Hematopoietic multipotent progenitor cell (in vitro differentiated cells): ENCODE measurements at regions not wholly inside any gene's neighbourhood (a gene's known extent, or its start where the extent isn't known, plus 50 kb on each side); places are given as distances from the start of the nearest gene placed in this dataset.

ENCODE experiments used
- DNase-seq, 3 donors: peaks; one replicate each; pipeline ENCODE4 v3.0.0-alpha.2; 2011 to 2015; ENCODE audit warnings: low read depth in 2 of 3, low spot score in 2 of 3

DNA sequence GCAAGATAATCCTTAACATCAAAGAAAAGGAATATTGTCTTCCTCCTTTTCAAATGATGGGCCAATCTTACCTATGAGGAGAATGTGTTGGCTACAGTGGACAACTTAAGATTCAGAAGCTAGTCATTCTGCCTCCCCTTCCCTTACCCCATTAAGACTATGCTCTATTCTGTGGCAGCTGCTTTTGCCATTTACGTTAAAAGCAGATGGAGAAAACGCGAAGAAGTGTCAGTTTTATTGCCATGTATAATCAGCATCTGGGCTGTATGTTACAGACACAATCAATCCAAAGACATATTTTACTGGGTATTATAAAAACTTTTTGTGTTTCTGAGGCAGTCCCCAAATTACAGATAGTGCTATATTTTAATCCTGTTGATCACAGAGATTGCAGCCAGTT lies 196.1 kb upstream of the PACRGL start:
- DNase-seq = no peak

DNA sequence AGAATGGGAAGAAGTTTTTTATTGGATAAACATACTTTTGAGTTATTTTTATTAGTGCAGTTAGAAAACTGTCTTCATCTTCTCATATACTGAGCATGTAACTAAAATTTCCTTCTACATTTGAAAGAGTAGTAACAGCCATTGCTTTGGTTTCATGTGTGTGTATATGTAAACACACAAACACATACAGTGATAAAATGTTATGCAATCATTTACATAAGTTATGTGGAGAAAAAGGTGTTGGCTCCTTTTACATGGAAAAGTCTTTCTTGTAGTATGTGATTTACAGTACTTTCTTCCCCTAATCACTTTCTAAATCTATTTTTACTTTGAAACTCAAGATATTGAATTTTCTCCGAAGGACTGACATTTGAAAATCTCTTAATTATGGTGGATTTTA lies 194.3 kb upstream of the PACRGL start:
- no peak for DNase-seq

DNA sequence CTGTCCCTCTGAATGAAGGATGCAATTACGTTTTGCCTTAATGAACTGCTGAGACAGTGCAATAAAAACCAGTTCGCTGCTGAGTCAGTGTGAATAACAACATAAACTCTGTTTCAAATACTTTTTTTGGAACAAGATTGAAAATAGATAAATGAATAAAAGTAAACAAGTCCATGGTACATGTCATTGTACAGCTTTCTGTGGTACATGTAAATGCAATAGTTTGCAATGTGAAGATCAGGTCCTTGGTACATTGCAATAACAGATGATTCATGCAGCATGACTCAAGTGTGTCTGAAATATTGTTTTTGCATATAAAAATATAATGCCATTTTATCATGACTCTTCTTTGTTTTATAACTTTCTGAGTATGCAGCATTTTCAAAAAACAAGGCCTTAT lies 193.4 kb upstream of the PACRGL start:
- DNase-seq = no peak

DNA sequence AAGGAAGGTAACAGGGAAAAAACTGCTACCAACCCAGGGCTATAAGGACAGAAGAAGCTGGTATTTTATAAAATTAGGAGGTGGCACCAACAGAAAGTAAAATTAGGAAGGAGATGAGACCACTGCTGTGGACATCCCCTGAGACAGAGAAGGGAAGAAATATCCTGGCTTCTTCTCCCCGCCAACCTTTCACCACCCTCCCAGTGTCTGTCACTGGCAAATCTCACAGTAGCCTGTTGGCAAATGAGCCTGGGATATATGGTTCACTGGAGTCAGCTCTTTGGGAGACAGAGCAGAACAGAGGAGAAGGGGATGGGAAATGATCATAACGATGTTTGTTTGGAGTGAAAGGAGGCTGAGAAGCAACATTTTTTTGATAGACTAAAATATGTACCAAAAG lies 190.9 kb upstream of the PACRGL start:
- DNase-seq = no peak

DNA sequence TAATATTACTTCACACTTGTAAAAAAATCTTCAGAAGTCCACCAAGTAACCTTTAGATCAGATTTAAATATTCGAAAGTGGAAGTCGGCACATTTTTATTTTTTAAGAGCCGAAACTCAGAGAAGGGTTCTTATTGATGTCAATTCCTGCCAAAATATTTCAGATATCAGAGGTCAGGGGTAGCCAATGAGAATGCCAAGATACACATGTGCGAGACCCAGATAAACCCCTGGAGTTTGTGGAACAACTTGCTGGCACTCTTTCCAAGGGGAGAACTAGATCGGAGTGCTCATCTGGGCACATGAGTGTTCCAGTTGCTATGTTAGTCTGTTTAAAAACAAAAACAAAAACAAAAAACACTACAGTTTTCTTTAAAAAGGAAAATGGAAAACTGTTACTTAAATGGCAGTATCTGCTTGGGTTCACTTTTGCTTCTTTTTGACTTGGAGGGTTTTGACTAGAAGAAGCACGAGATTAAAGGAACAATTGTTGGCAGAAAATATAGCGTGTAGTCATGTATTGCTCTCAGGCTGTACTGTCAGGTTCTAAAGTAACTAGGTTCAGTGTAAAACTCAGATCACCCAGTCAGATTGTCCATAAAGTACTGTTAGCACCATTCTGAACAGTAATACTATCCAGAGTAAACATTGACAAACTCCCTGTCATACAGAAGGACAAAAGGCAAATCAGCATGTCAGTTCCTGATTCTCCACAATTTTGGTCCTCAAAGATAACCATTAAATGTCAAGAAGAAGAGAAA lies 188.0 kb upstream of the PACRGL start:
- no peak for DNase-seq

DNA sequence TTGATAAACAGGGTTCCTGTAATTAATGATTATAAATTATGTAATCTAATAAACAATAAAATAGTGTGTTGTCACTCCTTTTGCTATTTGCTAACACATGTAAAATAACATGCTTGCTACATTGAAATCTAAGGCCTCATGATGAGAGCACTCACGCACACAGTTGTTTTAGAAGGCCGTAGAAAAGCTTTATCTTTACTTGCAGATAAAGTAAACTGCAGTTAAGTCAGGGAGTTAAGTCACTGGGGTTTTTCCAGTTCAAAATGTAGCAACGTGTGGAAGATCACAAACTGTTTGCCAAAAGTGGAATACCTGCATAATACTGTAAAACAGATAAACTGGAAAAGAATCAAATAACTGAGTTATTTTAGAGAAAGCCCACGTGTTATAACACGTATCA lies 187.3 kb upstream of the PACRGL start:
- no peak for DNase-seq

DNA sequence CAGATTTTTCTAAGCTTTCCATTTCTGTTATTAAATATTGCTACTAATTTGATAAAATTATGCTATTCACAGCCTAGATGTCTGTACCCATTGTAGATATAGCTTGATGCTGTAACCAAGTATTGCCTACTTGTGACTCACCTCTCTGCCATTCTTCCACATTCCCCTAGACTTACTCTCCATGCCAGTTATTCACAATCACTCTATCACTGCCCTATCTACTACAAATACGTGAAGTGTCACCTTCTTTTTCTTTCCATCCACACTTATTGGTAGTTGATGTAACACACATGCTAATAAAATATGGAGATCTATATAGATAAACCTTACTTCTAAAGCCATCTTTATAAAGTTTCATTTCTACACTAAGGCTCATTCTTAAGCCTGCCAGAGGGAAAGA lies 179.4 kb upstream of the PACRGL start:
- no peak for DNase-seq

DNA sequence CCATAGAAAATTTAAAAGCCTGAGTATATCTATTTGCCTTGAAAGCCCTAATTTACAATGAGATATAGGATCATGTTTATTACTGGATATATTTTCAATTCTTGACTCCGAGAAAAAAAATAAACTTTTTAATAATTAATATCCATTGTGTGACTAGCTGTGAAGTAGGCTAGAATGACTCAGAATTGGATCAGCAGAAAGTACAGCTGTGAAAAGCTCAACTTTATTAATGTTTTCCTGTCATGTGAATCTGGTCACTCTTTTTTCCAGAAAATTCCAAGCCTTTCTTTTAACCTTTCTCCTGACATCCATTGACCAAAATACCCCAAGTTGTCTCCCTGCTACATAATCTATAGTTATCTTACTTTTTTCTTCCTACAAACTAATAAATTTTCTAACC lies 171.8 kb upstream of the PACRGL start:
- DNase-seq = no peak

DNA sequence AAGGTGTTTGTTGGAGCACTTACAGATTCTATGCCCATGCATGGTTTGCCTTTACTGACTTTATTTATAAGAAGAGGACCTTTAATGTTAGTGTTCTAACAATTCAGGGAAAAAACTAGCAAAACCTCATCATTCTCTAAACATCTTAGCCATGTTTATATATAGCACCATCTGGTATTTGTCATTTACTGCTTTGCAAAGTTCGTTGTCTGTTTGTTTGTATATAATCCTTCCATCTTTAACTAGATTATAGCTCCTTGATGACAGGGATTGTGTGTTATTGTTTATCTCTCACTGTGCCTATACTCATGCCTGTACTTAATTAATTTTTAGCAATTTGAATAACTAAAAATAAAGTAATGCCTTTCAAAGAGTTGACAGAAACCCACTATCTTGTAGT lies 170.6 kb upstream of the PACRGL start:
- DNase-seq = no peak

DNA sequence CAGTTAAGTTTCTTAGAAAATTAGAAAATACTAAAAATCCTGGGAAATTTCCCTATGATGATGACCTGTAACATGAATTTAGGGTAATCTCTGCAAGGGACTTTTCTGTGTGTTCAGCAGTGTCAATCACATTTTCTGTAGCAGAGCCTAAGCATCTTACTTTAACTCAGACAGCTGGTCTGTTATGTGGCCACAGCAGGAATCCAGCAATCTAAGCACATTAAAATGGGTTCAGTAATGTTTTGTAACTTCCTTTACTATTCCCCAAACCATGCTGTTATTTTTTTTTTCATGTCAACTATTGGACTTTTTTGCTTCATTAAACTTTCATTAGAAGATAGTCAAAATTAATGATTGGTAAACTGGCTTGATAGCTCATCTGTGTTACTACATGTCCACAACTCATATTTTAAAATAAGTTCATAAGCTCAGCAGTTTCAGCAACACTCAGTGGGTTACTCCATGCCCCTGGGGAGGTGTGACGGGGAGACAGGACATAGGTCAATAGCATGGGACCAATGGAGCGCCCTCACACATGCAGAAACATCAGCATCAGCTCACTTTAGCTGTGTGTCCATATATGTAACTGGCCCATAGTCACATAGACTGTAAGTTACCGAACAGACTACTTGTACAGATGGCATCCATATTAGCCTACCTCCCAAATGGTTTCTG lies 168.0 kb upstream of the PACRGL start:
- DNase-seq = no peak

DNA sequence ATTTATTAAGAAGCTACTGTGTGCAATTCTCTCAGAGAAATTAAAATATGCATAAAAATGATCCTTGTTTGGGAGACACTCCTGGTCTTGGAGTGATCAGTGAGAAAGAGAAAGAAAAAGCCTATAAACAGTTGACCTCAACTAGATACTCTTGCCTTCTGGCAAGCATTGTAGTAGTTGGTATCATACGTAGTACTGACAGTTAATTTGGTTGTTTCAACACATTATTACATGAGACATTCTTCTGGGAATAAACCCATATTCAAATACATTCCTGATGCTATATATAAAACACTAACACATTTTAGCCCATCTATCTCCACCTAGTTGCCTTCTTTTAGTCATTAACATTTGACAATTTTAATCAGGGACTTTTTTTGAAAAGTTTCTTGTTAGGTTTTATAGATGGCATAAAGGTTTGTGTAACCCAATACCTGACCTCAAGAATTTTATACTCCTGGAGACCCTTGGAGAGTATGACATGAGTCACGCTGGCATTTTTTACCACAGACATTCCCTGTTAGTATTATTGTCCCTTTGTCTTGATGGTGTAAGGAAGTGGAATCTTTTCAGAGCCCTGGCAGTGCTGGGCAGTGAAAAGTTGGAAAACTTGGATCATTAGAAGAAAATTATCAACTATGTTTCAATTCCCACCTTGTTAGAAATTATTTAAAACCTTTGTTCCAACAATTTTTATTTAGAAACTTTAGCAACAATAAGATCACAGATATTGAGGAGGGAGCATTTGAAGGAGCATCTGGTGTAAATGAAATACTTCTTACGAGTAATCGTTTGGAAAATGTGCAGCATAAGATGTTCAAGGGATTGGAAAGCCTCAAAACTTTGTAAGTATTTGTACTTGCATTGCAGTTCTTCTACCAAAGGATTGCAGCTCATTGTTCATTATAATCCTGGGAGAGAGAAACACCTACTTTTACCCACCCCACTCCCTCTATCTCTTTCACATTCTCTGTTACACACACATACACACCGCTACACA lies 167.1 kb upstream of the PACRGL start:
- DNase-seq = no peak

DNA sequence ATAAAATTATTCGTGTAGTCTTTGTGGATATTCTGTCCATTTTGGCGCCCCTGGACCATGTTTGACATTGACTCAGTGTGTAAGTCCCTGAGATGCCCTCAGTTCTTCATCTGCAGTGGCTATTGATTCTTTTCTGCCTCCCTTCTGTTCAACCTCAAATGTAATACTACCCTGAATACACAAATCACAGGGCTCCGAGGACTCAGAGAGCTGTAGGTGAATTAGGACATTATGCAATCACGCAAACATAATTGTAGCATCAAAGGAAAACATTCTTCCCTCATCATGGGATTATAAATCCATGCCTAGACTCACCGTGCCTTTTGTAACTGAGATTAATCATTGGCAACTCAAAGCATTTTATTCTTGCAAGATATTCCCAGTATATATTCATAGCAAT lies 161.4 kb upstream of the PACRGL start:
- DNase-seq = no peak

DNA sequence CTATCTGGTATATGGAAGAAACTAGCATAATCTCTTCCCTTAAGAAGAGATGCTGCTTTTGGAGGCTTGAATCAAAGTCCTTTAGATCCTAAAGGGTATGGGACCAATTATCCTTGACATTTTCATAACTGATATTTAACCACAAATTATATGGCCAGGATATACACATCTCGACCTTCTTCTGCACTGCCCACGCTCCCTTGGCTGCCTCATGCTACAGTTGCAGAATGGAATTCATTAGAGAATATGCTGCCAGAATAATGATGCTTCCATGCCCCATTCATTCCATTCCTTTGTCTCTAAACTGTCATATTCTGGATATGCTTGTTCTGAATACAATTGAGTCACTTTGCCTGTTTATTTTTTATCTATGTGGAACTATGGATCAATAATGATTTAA lies 157.1 kb upstream of the PACRGL start:
- DNase-seq = no peak

DNA sequence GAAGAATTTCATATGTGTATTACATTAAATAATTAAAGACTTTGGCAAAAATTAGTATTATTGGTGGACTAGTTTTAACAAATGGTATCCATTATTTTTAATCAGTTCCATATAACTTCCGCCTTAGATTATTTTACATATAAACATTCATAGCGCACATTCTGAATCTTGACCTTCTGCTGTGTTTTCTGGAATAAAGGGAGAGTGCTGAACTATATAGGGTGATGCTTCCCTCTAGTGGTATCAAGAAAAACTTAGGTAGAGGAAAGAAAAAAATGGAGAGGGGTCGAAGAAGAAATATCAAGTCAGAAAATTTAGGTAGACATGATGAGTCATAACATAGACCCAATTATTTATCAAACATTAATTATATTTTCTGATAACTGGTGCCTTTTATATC lies 155.6 kb upstream of the PACRGL start:
- DNase-seq = peak in 2 of 3 donors; percentile 3 to 43

DNA sequence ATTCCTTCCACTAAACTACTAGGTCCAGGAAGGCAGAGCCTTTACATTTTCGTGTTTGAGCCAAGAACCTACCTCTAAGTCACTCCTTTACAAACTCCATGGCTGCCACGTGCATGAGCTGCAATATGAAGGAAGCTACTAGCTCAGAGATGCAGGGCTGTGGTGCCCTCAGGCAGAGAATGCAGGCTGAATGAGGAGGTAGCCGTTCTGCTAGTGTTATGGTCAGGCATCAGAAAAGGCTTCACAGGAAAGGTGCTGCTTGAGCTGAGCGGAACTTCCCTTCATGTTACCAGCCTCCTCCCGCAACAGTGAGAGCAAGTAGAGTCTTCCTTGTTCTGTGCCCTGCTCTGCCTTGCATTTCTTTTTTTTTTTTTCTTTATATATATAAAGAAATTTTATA lies 148.3 kb upstream of the PACRGL start:
- no peak for DNase-seq

DNA sequence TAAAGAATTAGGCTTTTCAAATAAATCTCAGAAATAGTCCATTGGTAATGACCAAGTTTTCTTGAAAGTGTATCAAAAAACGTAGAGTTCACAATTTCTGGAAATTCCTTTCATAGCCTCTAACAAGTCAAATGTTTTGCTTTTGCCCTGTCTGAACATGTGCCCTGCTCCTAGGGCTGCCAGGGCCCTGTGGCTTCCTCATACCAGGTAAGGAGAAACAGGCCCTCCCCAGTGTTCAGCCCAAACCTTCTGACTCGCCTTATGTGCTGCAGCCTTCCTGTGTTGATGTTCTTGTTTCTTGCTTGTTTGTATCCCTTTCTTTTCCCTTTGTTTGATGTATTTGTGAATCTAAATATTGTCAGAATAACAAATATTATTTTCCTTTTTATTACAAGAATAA lies 146.1 kb upstream of the PACRGL start:
- no peak for DNase-seq

DNA sequence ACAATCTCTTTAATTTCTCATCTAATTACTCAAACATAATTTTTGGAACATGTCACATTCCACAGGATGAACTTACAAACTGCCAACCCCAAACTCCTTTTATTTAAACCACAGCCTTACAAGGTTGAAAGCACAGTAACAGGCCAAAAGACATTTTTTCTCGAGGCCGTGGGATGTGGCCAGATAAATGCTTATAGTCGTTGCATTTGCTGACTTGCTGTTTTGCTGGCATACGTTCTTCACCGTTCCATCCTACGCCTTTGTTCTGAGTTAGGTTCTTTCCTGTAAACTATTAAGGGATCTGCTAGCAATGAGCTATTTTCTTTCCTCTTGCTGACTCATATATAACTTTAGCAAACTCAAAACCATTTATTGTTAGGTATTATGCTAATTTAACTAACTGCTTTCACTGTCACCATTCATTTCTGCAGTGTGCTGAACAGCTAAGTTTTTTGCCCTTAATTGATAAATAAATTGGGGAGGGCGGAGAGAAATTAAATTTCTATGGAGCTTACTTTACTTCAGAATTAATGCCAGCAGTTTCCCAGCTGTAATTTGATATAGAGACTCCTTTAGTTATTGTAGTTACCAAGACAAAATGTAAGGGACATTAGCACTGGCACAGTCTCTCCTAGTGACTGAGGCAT lies 135.1 kb upstream of the PACRGL start:
- DNase-seq = no peak

DNA sequence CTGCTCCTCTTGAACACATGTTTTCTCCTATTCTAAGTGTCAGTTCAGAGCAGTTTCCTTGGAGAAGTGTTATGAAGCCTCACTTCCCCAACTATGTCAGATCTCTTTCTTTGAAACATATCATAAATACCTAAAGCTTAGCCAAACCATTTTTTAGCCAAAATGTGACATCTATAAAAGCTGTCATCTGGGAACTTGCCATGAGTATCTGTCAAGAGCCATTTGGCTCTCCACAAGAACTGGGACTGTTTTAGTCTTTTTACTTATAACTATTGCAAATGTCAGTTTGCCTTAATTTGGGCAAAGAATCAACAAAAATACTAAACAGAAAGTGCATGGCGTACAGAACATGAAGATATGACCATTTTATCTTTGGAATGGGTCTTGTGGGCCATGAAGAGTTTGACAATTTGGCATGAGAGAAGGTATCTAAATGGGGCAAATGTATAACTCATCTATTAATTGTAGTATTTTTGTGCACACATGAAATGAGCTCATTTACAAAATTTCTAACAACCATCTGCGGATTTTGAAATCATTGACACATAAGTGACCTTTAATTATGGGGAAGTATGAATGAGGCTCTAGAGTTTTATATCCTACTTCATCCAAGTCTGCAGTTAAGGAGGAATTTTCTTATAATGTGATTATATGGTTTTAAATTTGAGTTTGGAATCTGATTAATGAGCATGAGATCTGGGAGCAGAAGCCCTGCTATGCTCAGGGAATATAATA lies 129.1 kb upstream of the PACRGL start:
- no peak for DNase-seq

DNA sequence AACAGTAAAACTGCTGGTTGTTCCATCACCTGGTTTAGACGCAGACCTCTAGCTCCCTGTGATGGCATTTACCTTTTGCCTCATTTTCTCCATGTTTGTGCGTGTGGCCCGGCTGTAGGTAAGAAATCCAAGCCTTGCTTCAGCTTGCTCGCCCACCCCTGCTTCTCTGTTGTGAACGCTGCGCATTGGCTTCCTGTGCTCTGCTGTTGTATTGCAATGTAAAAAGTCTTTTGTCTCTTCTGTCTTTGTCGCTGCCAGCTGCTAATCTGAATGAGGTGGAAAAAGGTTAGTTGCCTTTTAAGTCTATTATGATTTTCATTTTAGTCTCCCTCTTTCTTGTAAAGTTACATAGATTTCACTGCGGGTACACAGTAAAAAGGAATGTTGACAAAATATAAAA lies 127.3 kb upstream of the PACRGL start:
- DNase-seq = no peak

DNA sequence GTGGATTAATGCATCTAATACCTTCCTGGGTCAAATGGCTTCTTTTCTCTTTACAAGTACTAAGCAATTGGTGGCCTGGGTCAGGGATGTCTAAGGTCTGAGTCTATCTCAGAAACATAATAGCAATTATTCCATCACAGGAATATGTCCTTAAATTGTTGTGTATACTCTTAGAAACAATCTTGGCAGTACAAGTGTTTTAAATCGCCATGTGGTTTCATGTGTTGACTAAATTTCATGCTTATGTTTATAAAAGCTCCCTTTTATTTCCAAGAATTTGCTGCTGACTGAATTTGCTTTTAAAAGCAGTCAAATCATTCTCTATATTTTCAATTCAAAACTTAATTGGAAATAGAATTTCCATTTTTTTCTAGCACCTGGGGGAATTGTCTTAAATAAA lies 125.3 kb upstream of the PACRGL start:
- DNase-seq = no peak
